Kidney (tissue), 13 donors: ENCODE measurements at regions not wholly inside any gene's neighbourhood (a gene's known extent, or its start where the extent isn't known, plus 50 kb on each side); places are given as distances from the start of the nearest gene placed in this dataset.

Experiments
- DNase-seq, 5 donors: peaks; one replicate each; pipeline ENCODE4 v3.0.0-alpha.2; 2013 to 2020
- FAIRE-seq: peaks from 2 replicates; lab custom pipeline; 2012; peaks lifted over from hg19 to GRCh38; lab: Jason Lieb, UNC
- H3K27ac ChIP-seq, 2 donors: one replicate each; pipeline ENCODE4 v1.7.0; 2013; ENCODE audit warnings: low read depth in 2 of 2, low read length in 2 of 2, inconsistent platforms in 1 of 2
- H3K27me3 ChIP-seq: one replicate; pipeline ENCODE4 v1.7.1; 2013; ENCODE audit warnings: low read length, inconsistent platforms; ENCODE audit not compliant: control insufficient read depth, insufficient read depth
- H3K36me3 ChIP-seq, 3 donors: one replicate each; pipeline versions ENCODE4 v1.7.0 to v1.7.1; 2013; ENCODE audit warnings: low read length in 3 of 3, control low read depth in 1 of 3, inconsistent platforms in 1 of 3; ENCODE audit not compliant: insufficient read depth in 3 of 3, control insufficient read depth in 2 of 3
- H3K4me1 ChIP-seq, 3 donors: one replicate each; pipeline versions ENCODE4 v1.7.0 to v1.7.1; 2013; ENCODE audit warnings: low read length in 3 of 3, inconsistent platforms in 1 of 3, low read depth in 1 of 3; ENCODE audit not compliant: control insufficient read depth in 2 of 3, insufficient read depth in 2 of 3
- H3K4me3 ChIP-seq, 3 donors: one replicate each; pipeline versions ENCODE4 v1.7.0 to v1.8.1; 2013; ENCODE audit warnings: low read length in 3 of 3, control low read depth in 1 of 3, inconsistent platforms in 1 of 3
- H3K9ac ChIP-seq, 3 donors: one replicate each; pipeline versions ENCODE4 v1.7.0 to v1.7.1; 2013; ENCODE audit warnings: low read length in 3 of 3, control low read depth in 1 of 3, inconsistent platforms in 1 of 3
- H3K9me3 ChIP-seq, 3 donors: one replicate each; pipeline versions ENCODE4 v1.7.0 to v1.7.1; 2013; ENCODE audit warnings: low read length in 3 of 3, control low read depth in 1 of 3, inconsistent platforms in 1 of 3; ENCODE audit not compliant: control insufficient read depth in 2 of 3, insufficient read depth in 1 of 3
- intact Hi-C: fragments of 100-400 bp; cut with DNase I; formaldehyde crosslinking; loops from one replicate; pipeline ENCODE4 v1.11.1; 2022
- TF ChIP-seq, protein P1 (sequence below): IDR thresholded peaks from 3 replicates; pipeline ENCODE4 v1.5.1; 2012; ENCODE audit warnings: mild to moderate bottlenecking, moderate library complexity, borderline replicate concordance; ENCODE audit not compliant: insufficient read depth; ENCODE audit errors: extremely low read depth
- donor health status: control.
- donor health status: control.
- donor health status: control.
- donor health status: control.
- donor health status: control.
- donor health status: DM: yes; HTN: yes; CAD: no.
- donor health status: Normal renal cell carcinoma (clear cell type).

DNA sequence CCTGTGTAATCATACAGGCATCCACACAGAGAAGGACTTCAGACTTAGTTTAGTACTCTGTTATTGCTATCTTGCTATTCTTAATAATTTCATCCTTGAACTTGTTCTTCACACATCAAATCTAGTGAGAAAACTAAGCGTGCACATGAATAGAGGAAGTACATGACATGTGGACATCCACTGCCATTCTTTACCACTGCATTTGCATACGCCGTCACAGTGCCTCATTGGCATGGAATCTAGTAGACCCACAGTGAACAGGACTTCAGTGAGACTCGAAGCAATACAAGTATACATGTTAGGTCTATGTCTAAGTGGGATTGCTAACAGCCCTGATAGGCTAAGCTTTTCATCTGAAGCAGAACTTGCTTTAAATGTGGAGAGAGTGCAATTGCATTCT, 592.1 kb downstream of the TLE4 start:
- DNase-seq (no peak), FAIRE-seq (no peak)
- Histone ChIP-seq H3K27ac (no peak overlapping the region), H3K27me3 (no peaks in the 10 kb centered on the region), H3K9me3 (no peaks in the 10 kb centered on the region), H3K4me3 (no peak overlapping the region), H3K4me1 (no peaks in the 10 kb centered on the region), H3K9ac (no peak overlapping the region), H3K36me3 (no peaks in the 10 kb centered on the region)
- TF ChIP-seq, protein P1, sequence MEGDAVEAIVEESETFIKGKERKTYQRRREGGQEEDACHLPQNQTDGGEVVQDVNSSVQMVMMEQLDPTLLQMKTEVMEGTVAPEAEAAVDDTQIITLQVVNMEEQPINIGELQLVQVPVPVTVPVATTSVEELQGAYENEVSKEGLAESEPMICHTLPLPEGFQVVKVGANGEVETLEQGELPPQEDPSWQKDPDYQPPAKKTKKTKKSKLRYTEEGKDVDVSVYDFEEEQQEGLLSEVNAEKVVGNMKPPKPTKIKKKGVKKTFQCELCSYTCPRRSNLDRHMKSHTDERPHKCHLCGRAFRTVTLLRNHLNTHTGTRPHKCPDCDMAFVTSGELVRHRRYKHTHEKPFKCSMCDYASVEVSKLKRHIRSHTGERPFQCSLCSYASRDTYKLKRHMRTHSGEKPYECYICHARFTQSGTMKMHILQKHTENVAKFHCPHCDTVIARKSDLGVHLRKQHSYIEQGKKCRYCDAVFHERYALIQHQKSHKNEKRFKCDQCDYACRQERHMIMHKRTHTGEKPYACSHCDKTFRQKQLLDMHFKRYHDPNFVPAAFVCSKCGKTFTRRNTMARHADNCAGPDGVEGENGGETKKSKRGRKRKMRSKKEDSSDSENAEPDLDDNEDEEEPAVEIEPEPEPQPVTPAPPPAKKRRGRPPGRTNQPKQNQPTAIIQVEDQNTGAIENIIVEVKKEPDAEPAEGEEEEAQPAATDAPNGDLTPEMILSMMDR = no peak
- intact Hi-C loops = no loop called here

DNA sequence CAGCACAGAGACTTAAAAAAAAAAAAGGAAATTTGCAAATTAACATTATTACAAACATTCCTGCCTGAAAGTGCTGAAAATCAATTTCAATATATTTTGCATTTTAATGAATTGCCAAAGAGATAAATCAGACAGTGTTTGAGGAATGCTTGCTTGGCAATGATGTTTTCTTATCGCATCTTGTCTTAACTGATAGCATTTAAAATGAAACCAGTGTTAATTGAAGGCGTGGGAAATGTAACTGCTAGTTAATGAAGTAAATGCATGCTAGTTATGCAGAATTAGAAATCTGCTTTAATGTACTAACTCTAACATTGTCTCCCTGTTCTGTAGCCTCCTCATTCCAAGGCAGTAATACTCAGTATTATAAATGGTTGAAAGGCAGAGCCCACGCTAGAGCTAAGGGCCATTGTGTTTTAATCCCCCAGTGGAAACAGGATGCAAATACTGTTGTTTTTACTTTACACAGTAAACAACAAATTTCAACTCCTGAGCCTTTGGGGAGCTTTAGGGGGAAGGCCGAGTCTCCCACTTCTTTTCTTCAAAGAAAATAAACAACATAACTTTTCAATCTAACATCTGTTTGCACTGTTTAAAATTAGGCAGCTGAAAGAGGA, 586.9 kb downstream of the TLE4 start:
- Histone ChIP-seq H3K4me3 (peak overlapping the region; percentile 21 to 27 (median 26)), H3K36me3 (no peaks in the 10 kb centered on the region), H3K9ac (no peak overlapping the region), H3K27me3 (no peaks in the 10 kb centered on the region), H3K4me1 (peaks cover 3 to 12% (median 7%) of the 10 kb centered on the region in 3 donors), H3K9me3 (no peaks in the 10 kb centered on the region), H3K27ac (no peak overlapping the region)
- TF ChIP-seq, protein P1 = no peak
- FAIRE-seq (no peak), DNase-seq (peak in 3 of 5 donors; percentile 11 to 80 (median 55))
- intact Hi-C loops = no loop called here

DNA sequence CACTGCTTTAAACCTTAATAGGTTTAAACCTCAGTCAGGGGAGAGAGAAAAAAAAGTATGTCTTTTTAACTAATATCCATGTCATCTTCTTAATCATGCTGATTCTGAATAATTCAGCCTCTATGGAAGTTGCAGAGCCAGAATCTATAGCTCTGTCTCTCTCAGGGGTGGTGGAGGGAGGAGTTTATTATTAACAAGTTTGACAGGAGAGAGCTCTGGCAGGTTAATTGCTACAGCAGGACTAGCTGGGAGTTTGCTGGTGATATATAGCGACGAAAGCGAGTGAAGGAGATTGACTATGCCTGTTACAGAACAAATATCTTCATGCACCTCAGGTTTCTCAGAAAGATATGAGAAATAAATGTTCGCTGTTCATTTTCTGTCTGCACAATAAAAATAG, 586.4 kb downstream of the TLE4 start:
- H3K4me1 ChIP-seq = peaks cover 3 to 12% (median 7%) of the 10 kb centered on the region in 3 donors
- H3K36me3 ChIP-seq = no peaks in the 10 kb centered on the region
- no peaks in the 10 kb centered on the region for H3K9me3 ChIP-seq
- no peak overlapping the region for H3K27ac ChIP-seq
- DNase-seq = peak in 3 of 5 donors; percentile 45 to 79 (median 75)
- H3K9ac ChIP-seq = no peak overlapping the region
- TF ChIP-seq, protein P1 = no peak
- H3K4me3 ChIP-seq = peak overlapping the region in 2 of 3 donors; percentile 21 to 27
- FAIRE-seq = no peak
- H3K27me3 ChIP-seq = no peaks in the 10 kb centered on the region
- intact Hi-C loops = no loop called here

DNA sequence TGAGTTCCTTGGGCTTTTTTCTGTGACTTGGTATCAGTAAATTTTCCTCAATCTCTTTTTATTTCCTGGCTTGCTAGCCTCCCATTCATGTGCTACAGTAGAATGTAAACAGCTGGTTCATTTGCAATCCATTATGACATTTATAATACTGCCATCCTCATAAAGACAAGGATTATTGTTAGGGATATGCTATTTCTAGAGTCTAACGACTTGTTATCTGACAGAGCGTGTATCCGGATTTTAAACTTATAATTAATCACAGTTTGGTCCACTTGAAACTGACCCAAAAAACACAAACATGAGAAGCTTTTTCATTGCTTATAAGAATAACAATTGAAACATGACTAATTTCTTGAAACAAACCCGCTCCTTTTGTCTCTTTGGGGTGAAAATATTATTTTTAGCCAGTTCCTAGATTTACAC, 585.8 kb downstream of the TLE4 start:
- Histone ChIP-seq H3K4me1 (peaks cover 3 to 12% (median 7%) of the 10 kb centered on the region in 3 donors), H3K4me3 (no peak overlapping the region), H3K27ac (no peak overlapping the region), H3K27me3 (no peaks in the 10 kb centered on the region), H3K9ac (no peak overlapping the region), H3K9me3 (no peaks in the 10 kb centered on the region), H3K36me3 (no peaks in the 10 kb centered on the region)
- FAIRE-seq (no peak), DNase-seq (peak in 2 of 5 donors; percentile 84 to 95)
- TF ChIP-seq, protein P1 = no peak
- intact Hi-C loops = no loop called here
